ENCODE measurements at regions not wholly inside any gene's neighbourhood (a gene's known extent, or its start where the extent isn't known, plus 50 kb on each side); places are given as distances from the start of the nearest gene placed in this dataset.

DNA sequence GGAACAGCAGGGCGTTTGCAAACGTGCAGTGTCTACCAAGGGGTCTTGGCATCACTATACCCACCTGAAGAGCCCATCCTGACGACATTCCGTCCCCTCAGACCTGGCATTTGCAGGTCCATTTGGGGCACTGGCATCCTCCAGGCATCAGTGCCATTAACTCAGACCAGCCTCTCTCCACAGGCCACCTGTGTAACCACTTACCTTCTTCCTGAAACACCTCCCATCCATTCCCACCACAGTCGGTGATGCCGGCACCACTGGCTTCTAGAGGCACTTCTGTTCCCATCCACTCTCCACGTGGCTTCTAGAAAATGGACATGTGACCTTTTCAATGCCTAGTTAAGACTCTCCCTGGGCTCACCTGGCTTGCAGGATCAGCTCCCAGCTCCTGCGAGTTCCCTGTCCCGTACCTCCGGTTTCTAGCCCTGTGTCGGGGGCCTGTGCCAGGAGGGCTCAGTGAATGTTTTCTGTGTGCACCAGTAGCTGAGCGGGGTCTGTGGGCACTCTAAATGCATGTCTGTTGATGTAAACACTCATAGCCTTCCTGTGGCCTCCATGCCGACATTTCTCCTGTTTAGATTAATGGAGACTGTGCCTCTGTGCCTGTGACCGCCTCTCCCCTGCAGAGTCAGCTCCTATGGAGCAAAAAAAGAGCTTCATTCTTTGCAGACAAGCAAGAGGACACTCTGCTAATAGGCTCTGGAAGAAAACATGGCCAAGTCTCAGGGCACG lies 458.0 kb upstream of the HS6ST1 start:
- DNase-seq (ENCODE audit: low read depth), result no peak

DNA sequence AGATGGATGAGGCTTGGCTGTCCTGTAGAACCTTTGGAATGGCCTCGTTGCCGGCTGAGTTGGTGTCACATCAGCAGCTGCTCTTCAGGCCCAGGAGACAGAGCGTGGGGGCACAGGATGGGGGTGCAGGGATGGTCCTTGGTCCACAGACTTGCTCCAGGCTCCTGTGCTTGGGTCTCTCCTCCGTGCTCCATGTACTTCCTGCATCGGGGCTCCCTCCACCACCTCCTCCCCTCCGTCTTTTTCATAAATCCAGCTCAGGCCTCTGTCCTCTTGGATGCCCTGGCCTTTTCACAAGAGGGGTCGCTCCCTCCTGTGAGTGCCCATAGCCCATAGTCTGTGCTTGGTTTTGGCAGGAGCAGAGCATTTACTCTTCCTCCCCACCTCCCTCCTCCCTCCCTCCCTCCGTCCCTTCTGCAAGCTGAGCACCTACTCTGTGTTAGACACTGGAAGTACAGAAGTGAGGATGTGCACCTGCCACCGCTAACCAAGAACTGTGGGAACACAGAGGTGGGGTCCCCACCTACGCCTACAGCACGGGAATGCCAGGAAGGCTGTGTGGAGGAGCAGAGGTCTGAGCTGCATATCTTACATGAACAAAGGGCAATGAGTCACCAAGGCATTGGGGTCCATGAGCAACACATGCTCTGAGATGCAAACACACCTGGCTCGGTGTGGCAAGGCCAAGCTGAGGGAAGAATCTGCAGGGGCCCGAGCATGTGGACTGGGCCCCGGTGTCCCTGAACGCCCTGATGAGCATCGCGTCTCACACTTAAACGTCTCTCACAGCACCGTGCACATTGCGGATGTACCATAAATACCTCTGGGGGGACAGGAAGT lies 458.7 kb upstream of the HS6ST1 start:
- DNase-seq (ENCODE audit: low read depth), result no peak

DNA sequence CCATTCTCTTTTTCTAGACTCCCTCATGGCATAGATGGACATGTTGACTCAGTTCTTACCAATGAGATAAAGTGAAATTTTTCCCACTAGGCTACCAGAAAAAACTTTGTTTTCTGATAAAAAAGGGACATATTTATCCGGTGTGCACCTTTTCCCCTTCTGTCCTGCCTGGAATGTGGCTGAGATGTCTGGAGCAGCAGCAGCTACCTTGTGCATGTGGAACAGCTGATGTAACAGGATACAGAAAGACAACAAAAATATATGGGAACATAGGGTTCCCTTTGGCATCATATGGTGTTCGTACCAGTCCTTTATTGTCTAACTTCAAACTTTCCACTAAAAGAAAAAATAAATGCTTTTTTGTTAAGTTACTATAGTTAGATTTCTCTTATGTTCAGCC lies 460.2 kb upstream of the HS6ST1 start:
- no peak for DNase-seq (ENCODE audit: low read depth)

DNA sequence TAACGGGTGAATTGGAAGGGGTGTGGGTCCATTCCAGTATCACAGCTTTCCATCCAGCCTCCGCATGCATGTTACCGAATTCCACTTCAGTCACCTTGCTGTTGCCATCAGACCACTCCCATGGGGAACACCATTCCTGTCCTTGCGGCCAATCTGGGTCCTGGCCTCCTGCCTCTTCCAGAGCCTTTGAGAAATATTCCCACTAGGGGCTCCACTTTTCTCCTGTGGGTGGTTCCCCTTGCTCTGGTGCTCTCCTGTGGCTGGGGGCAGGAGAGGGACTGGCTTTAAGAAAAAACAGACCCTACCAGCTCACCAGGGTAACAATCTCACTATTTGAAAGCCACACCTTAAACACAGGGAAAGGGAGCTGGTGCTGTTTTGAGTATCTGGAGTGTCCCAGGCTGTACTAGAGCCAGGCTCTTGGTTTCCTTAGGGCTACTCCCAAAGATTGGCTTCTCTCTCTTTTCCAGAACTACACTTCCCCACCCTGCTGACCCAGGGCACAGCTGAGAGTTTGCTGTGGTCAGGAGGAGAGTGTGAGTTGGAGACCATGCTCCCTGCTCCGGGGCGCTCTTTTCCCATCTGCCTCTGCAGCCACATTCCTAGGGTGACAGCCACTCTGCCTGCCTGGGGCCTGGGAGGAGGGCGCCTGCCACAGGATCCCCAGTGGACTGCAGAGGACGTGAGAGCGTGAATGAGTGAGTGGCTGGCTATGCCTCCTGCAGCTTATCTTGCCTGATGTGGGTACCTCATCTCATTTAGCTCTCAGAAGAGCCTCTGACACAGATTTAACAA lies 460.8 kb upstream of the HS6ST1 start:
- no peak for DNase-seq (ENCODE audit: low read depth)

DNA sequence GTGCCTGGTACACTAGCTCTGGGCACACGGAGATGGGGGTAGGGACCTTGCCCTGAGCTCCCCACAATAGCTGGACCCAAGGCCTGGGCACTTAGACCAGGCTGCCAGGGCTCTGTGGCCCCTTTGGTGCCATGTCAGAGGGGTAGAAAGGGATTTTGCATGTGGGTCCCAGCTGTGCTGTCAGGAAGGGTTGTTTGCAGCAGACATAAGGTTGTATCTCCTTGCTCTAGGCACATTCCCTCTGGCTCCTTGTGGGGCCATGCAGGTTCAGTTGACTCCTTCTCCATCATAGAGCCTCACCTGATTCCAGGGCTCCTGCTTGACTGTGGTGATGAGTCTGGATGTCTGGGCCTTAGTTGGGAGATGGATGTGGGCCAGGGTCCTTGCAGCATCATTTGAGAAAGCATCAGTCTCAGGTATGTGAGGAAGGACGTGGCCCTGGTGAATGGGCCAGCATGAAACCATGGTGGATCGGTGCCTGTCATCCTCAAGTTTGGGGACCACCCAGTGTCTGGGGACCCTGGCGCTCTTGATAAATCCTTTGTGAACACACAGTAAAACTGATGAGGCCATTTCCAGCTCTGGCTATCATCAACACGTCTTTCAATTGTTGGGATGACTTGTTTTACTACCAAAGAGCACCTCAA lies 461.9 kb upstream of the HS6ST1 start:
- DNase-seq (ENCODE audit: low read depth), result no peak

DNA sequence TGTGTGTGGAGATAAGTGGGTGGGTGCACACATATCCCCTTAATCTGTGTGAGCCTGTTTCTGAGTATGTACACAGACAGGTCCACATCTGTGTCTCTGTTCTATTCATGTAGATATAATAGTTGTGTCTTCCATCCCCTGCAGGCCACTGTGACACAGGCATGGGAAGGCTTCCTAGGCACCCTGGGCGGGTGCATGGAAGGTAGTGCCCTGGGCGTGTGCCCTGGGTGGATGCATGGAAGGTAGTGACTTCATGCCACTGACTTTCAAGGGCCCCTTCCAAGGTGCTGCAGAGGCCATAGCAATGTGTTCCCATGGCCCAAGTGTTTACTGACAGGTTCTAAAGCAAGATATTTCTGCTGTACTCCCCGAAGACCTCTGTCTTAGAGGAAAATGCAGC lies 462.5 kb upstream of the HS6ST1 start:
- DNase-seq (ENCODE audit: low read depth), result no peak

DNA sequence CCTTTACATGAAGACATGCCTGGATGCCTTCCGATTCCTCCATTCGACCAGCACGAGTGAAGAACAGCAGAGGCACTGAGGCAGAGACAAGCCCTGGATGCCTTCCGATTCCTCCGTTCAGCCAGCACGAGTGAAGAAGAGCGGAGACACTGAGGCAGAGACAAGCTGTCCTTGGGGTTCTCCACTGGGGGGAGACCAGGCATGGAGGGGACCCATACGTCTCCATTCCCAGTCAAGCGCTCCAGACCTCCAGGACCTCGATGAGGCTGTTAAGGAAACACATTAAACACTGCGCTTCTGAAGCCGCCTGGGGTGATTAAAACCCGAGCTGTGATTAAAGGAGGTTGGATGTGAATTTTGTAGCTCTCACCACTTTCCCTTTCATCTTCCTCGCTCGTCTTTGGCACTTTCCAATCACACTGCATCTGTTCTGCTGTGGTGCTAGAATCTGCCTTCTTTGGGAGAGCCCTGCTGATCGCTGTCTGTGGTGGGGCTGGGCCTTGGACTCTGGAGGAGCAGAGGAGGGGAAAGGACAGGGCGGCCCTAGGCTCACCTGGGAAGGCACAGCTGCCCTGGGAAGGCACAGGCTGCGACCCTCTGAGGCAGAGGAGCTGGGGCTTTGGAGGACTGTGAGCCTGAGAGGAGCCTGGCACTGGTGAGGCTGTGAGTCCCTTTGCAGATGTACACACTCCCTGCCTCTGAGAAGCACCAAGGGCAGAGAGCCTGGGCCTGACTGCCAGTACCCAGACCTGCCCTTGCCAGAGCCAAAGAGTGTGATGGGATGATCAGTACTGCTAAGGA lies 463.1 kb upstream of the HS6ST1 start:
- DNase-seq (ENCODE audit: low read depth), result no peak

DNA sequence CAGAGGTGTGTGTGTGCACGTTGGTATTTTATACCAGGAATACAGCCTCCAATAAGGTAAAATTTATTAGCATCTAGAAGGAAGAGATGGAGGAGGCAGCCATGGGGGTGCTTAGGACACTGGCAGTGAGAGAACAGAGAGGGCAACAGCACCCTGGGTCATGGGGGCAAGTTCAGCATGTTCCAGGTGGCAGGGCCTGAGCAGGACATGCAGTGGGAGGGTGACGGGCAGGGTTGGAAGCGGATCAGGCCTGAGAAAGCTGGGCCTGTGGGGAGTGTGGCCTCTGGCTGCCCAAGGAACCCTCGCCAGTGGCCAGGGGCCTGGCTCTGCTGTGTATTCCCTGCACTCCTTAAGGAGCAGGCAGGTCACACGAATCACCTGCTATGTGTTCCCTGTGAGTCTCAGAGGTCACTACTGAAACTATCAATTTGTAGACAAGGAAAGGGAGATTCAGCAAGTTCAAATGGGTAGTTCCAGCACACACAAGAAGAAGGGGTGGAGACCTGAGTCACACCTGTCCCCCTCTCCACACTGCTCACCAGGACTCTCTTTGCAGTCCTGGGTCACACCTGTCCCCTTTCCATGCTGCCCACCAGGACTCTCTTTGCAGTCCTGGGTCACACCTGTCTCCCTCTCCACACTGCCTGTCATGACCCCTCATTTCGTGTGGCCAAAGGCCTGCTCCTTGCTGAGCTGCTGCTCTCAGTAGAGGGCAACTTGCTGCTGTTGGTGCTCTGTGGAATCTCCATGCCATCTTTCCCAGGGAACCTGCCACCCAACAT lies 463.9 kb upstream of the HS6ST1 start:
- DNase-seq (ENCODE audit: low read depth), result no peak

DNA sequence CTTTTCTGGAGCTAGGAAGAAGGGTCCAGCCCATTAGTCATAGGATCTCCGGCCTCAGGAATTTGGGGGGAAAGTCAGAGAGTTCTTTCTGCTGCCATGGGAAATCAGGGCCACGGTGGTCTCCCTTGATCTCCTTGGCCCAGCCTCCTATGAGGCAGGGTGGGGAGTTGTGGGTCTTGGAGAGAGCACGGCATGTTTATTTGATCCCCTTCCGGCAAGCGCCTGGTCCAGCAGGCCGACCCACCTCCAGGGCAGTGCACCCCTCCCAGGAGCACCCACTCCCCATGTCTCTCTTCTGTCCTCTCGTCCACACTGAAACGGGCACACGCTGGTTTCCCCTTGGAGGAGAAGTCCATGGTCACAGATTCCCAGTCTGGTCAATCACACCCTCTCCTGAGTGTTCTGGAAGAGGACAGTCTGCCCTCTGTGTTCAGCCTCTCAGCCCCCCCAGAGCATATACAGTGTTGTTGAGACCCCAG lies 464.6 kb upstream of the HS6ST1 start:
- no peak for DNase-seq (ENCODE audit: low read depth)

DNA sequence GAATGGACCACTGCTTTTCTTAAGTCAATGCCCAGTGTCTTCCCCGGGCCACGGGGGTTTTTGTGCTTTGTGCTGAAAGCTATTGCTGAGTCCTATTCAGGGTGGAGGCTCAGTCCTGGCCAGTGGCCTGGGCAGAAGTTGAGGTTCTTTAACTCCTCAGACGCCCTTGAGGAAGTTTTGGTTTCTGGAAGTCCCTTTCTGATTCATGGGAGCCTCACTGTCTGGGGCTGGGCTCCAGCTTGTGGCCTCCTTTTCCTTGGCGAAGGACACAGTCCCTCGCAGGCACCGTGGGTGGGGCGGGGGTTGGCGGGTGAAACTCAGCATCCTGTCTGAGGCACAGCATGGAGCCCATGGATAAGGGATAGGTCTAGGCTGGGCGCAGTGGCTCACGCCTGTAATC lies 465.2 kb upstream of the HS6ST1 start:
- no peak for DNase-seq (ENCODE audit: low read depth)

DNA sequence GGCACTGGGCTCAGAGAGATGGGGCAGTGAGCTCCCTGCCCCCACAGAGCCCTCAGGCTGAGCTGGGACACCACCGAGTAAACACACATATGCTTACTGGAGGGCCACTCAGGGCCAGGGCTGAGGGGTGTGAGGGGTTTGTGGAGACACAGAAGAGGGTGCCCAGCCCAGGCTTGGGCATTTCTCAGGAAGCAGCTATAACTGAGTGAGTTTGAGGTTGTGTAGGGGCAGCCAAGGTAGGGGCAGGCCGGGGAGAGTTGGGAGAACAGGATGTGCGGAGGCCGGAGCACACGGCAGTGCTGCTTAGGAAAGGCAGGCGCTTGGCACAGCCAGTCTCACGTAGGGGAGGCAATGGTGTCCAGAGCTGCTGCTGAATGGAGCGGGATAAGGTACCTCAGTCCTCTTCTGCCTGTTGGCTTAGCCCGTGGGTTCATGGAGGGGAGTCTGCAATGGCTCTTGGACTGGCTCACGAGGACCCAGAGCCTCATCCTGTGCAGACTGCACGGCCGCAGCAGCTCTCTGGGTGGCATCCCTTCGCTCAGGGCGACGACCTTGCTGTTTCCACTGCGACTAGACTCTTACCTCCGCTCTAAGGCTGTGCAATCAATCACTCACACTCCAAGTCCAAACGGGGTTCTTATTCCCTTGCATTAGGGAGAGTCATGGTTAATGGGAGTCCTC lies 466.1 kb upstream of the HS6ST1 start:
- DNase-seq (ENCODE audit: low read depth), result no peak

DNA sequence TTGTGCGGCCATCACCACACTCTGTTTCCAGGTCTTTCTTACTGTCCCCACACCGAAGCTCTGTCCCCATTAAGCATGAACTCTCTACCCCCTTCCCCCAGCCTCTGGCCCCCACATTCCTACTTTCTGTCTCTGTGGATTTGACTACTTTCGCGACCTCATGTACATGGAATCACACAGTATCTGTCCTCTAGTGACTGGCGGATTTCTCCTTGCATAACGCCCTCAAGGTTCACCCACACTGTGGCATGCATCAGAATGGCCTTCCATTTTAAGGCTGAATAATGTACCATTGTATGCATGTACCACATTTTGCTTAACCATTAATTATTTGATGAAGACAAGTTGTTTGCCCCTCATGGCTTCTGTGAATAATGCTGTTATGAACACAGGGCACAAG lies 467.6 kb upstream of the HS6ST1 start:
- DNase-seq (ENCODE audit: low read depth), result no peak

DNA sequence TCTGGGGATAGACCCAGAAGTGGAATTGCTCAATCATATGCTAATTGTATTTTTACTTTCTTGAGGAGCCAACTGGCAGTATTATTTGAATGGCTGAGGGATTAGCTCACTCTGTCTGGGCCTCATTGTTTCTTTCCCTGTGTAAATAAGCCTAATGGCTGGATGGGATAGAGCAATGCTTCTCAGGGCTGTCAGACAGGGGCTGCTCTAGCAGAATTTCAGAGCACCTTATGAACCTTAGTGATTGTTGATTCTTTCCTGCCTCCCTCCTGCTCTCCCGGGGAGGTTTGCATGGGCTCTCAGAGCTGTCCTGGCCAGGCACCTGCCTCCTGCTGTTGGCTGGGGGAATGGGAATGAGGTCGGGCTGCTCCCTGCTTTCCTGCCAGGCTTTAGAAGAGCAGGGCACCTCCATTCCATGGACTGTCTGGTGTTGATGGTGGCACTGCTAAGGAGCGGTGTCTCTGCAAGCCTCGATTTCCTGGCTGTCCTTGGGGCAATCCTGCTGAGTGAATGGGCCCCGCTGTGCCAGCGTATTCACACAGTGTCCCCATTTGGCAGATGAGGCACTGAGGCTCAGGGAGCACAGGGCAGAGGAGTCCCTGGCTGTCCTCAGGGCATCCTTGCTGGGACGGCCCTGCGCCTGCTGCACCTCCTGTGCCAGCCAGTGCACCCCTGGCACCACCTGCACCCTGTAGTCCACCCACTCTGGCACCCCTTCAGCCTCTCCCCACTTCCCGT lies 468.2 kb upstream of the HS6ST1 start:
- no peak for DNase-seq (ENCODE audit: low read depth)

DNA sequence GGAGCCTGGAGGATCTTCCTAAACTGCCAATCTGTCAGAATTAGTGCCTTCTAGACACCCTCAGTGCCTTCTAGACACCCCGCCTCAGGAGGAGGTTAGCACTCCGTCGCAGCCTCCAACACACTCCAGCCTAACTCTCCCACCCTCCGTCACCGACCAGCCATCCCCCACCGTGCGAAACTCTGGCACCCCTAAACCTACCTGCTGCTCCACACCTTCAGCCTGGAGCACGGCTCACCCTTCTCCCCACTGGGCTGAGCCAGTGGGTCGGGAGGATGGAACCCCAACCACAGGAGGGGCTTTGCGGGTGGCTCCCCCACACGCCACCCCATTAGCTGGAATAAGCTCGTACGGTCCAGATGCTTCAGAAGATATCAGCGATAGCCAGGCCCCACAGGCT lies 468.9 kb upstream of the HS6ST1 start:
- DNase-seq (ENCODE audit: low read depth), result no peak

DNA sequence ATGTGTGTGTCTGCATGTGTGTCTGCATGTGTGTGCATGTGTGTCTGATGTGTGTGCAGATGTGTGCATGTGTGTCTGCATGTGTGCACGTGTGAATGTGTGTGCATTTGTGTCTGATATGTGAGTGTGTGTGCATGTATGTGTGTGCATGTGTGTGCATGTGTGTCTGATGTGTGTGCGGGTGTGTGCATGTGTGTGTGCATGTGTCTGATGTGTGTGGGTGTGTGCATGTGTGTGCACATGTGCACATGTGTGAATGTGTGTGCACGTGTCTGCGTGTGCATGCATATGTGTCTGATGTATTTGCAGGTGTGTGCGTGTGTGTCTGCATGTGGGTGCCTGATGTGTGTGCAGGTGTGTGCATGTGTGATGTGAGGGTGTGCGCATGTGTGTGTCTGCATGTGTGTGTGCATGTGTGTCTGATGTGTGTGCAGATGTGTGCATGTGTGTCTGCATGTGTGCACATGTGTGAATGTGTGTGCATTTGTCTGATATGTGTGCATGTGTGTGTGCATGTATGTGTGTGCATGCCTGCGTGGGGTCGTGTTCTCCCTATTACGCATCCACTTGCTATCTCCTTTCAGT lies 470.1 kb upstream of the HS6ST1 start:
- no peak for DNase-seq (ENCODE audit: low read depth)

DNA sequence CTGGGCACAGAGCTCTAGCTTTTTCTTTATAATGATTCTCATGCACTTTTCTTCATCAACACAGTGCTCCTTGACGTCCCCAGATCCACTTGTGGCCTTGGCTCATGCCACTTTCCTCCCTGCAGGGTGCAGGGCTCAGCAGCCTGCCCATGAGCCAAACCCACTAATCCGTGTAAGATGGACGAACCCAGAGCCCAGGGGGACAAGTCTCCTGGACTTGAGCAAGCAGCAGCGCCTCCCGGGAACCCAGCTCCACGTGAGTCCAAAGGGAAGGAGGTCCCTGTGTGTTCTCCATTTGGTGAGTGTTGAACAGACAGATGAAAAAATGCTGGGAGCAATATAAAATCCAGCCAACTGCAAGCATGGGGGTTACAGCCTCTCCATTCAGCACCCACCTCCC lies 470.6 kb upstream of the HS6ST1 start:
- DNase-seq (ENCODE audit: low read depth), result no peak

DNA sequence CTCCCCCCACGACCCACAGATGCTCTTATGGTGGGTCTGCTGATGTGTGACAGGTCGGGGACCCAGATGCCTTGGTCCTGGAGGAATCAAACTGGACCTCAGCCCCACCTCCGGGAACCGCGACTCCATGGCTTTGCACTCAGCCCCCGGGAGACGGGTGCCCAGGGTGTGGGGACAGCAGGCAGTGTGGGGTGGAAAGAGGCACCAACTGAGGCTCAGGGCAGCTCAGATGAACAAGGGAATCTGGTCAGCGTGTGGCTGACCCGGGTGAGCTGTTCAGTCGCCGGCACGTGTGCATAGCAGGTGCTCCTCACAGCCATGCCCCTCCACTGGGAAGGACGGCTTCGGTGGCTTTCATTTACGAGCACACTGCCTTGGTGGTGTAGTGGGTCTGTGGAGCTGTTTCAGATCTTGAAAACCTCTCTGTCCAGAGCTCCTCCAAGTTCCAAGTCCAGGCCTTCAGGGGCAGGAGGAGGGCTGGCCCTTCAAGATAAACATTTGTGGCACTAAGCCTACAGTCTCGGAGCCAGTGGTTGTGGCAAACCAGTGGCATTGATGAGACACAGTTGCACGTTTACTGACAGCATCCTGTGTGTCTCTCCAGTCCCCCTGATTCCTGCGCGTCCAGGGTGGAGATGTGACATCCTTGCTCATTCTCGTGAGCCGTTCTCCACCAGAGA lies 471.2 kb upstream of the HS6ST1 start:
- no peak for DNase-seq (ENCODE audit: low read depth)

DNA sequence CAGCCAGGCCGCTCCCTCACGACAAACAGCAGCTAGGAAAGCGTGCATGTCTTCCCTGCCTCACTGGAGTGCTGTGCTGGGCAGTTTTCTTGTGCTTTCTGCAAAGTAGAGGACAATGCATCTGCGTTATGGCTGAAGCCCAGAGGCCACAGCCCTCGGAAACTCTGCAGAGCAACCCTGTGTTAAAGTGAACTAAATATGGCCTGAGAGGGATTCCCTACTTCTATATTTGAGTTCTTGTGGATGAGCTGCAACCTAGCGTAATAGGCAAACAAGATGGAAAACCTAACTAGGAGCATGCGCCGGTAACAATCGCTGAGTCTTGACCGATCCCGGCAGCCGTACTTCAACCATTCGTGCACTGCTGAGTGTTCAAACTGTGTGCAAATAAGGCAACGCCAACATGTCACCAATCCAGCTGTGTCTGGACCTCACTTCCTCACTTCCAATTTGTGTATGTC lies 471.9 kb upstream of the HS6ST1 start:
- no peak for DNase-seq (ENCODE audit: low read depth)
